ENCODE measurements at regions not wholly inside any gene's neighbourhood (a gene's known extent, or its start where the extent isn't known, plus 50 kb on each side); places are given as distances from the start of the nearest gene placed in this dataset.

GRCh38 chr7:101723835-101724234 lies 93.6 kb upstream of the CUX1 start:
- CTCF ChIA-PET: no interaction called here
- no peaks in the 10 kb centered on the region for H3K9me2 ChIP-seq (replicated peaks; ENCODE audit: low read length)
- H3K27ac ChIP-seq (ENCODE audit: low read length): no peak overlapping the region
- no TSS peak for BruUV-seq (replicated peaks)
- H3K9me3 ChIP-seq (ENCODE audit: low read length): no peaks in the 10 kb centered on the region
- no peaks in the 10 kb centered on the region for H3K4me1 ChIP-seq (ENCODE audit: insufficient read depth, low read length)
- H4K20me1 ChIP-seq (ENCODE audit: low read length): no peaks in the 10 kb centered on the region
- no peak for ATAC-seq
- POLR2A ChIA-PET (ENCODE audit: unreplicated experiment): no interaction called here
- H2AFZ ChIP-seq (ENCODE audit: low read length): no peak overlapping the region
- no peak overlapping the region for H3K9ac ChIP-seq (ENCODE audit: low read length)
- H3K79me2 ChIP-seq (ENCODE audit: low read length): no peaks in the 10 kb centered on the region
- no peak overlapping the region for H3K4me2 ChIP-seq (ENCODE audit: low read length)
- H3K4me3 ChIP-seq (ENCODE audit: low read length): no peak overlapping the region
- intact Hi-C loops (cut with micrococcal nuclease): no loop called here
- no peaks in the 10 kb centered on the region for H3K27me3 ChIP-seq (ENCODE audit: low read length)
- TF ChIP-seq EZH2 (IDR thresholded peaks at IDR 0.05; ENCODE audit: low read length, unreplicated experiment): no peak
- TF ChIP-seq EZH2phosphoT487 (IDR thresholded peaks at IDR 0.05; ENCODE audit: borderline replicate concordance, low read length): no peak
- TF ChIP-seq CTCF (conservative IDR thresholded peaks at IDR 0.05; ENCODE audit: low read depth, low read length): no peak
- no peaks in the 10 kb centered on the region for H3F3A ChIP-seq (ENCODE audit: low read length, unreplicated experiment)
- no peaks in the 10 kb centered on the region for H3K36me3 ChIP-seq (ENCODE audit: low read depth, low read length)
- no peak for DNase-seq

- H2AFZ ChIP-seq (ENCODE audit: low read length): no peak overlapping the region
- H3F3A ChIP-seq (ENCODE audit: low read length, unreplicated experiment): no peaks in the 10 kb centered on the region
- no peaks in the 10 kb centered on the region for H3K9me3 ChIP-seq (ENCODE audit: low read length)
- no TSS peak for BruUV-seq (replicated peaks)
- H3K9ac ChIP-seq (ENCODE audit: low read length): no peak overlapping the region
- TF ChIP-seq EZH2 (IDR thresholded peaks at IDR 0.05; ENCODE audit: low read length, unreplicated experiment): no peak
- no peak for TF ChIP-seq EZH2phosphoT487 (IDR thresholded peaks at IDR 0.05; ENCODE audit: borderline replicate concordance, low read length)
- no peaks in the 10 kb centered on the region for H3K4me1 ChIP-seq (ENCODE audit: insufficient read depth, low read length)
- no peaks in the 10 kb centered on the region for H3K79me2 ChIP-seq (ENCODE audit: low read length)
- H3K4me3 ChIP-seq (ENCODE audit: low read length): no peak overlapping the region
- intact Hi-C loops (cut with micrococcal nuclease): no loop called here
- DNase-seq (no peak), ATAC-seq (no peak)
- H3K36me3 ChIP-seq (ENCODE audit: low read depth, low read length): no peaks in the 10 kb centered on the region
- H4K20me1 ChIP-seq (ENCODE audit: low read length): no peaks in the 10 kb centered on the region
- no peak overlapping the region for H3K27ac ChIP-seq (ENCODE audit: low read length)
- no peak overlapping the region for H3K4me2 ChIP-seq (ENCODE audit: low read length)
- ChIA-PET CTCF (no interaction called here), POLR2A (ENCODE audit: unreplicated experiment) (no interaction called here)
- H3K27me3 ChIP-seq (ENCODE audit: low read length): no peaks in the 10 kb centered on the region
- H3K9me2 ChIP-seq (replicated peaks; ENCODE audit: low read length): no peaks in the 10 kb centered on the region
Measured at GRCh38 chr7:101724957-101725356, 92.5 kb upstream of the CUX1 start.

- Histone ChIP-seq H3K9me2 (replicated peaks; ENCODE audit: low read length) (no peaks in the 10 kb centered on the region), H3K79me2 (ENCODE audit: low read length) (no peaks in the 10 kb centered on the region), H4K20me1 (ENCODE audit: low read length) (no peaks in the 10 kb centered on the region), H2AFZ (ENCODE audit: low read length) (no peak overlapping the region), H3F3A (ENCODE audit: low read length, unreplicated experiment) (no peaks in the 10 kb centered on the region), H3K4me2 (ENCODE audit: low read length) (no peak overlapping the region), H3K27me3 (ENCODE audit: low read length) (no peaks in the 10 kb centered on the region), H3K9me3 (ENCODE audit: low read length) (no peaks in the 10 kb centered on the region), H3K4me1 (ENCODE audit: insufficient read depth, low read length) (no peaks in the 10 kb centered on the region), H3K36me3 (ENCODE audit: low read depth, low read length) (no peaks in the 10 kb centered on the region), H3K27ac (ENCODE audit: low read length) (no peak overlapping the region), H3K4me3 (ENCODE audit: low read length) (no peak overlapping the region), H3K9ac (ENCODE audit: low read length) (no peak overlapping the region)
- intact Hi-C loops (cut with micrococcal nuclease): no loop called here
- POLR2A ChIA-PET (ENCODE audit: unreplicated experiment): no interaction called here
- peak; percentile 9 for DNase-seq
- CTCF ChIA-PET: no interaction called here
- TF ChIP-seq CTCF (conservative IDR thresholded peaks at IDR 0.05; ENCODE audit: low read depth, low read length) (no peak), EZH2phosphoT487 (IDR thresholded peaks at IDR 0.05; ENCODE audit: borderline replicate concordance, low read length) (no peak), EZH2 (IDR thresholded peaks at IDR 0.05; ENCODE audit: low read length, unreplicated experiment) (no peak)
- no peak for ATAC-seq
- no TSS peak for BruUV-seq (replicated peaks)
Measured at GRCh38 chr7:101725921-101726320, 91.5 kb upstream of the CUX1 start.
